ENCODE measurements at regions not wholly inside any gene's neighbourhood (a gene's known extent, or its start where the extent isn't known, plus 50 kb on each side); places are given as distances from the start of the nearest gene placed in this dataset.

DNA sequence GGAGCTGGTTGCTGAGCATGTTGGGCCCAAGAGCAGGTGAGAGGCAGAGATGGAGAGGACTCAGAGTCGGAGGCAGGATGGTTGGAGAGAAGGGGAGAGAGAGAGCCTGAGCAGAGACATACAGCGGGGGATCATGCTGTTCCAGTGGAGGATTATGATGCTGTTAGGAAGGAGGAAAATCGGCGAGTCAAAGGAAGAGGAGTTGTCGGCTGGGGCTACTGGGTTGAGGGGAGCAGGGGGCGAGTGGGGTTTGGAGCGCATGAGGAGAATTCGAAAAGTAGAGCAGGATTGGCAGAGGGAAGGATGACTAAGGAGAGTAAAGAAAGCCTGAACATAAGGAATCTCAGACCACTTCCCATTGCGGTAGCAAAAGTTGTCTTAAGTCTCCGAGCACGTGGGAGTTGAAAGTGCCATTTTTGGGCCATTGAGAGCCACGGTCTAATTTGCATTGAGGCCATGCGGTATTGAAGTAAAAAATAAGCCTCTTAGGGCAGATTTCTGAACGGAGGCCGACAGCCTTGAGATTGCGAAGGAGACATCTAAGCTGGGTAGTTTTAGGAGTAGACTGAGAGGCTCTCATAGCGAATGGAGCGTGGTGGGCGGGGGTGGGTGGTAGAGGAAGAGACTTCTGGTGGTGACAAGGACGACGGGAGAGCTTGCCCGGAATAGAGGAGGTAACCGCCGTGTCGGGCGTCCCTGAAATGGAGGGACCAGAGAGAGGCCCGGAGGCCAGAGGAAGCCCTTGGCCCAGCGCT lies 140.4 kb upstream of the ETV3 start:
- no peaks in the 10 kb centered on the region for H3K9me3 ChIP-seq
- H3K4me1 ChIP-seq = no peaks in the 10 kb centered on the region
- DNase-seq = no peak
- no peak overlapping the region for H3K4me3 ChIP-seq (ENCODE audit: low read depth, low read length)
- H3K27me3 ChIP-seq = peaks cover 26% of the 10 kb centered on the region
- no peaks in the 10 kb centered on the region for H3K36me3 ChIP-seq
- TF ChIP-seq, protein P1, sequence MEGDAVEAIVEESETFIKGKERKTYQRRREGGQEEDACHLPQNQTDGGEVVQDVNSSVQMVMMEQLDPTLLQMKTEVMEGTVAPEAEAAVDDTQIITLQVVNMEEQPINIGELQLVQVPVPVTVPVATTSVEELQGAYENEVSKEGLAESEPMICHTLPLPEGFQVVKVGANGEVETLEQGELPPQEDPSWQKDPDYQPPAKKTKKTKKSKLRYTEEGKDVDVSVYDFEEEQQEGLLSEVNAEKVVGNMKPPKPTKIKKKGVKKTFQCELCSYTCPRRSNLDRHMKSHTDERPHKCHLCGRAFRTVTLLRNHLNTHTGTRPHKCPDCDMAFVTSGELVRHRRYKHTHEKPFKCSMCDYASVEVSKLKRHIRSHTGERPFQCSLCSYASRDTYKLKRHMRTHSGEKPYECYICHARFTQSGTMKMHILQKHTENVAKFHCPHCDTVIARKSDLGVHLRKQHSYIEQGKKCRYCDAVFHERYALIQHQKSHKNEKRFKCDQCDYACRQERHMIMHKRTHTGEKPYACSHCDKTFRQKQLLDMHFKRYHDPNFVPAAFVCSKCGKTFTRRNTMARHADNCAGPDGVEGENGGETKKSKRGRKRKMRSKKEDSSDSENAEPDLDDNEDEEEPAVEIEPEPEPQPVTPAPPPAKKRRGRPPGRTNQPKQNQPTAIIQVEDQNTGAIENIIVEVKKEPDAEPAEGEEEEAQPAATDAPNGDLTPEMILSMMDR (IDR thresholded peaks at IDR 0.05; ENCODE audit: low read depth, low read length) = no peak

DNA sequence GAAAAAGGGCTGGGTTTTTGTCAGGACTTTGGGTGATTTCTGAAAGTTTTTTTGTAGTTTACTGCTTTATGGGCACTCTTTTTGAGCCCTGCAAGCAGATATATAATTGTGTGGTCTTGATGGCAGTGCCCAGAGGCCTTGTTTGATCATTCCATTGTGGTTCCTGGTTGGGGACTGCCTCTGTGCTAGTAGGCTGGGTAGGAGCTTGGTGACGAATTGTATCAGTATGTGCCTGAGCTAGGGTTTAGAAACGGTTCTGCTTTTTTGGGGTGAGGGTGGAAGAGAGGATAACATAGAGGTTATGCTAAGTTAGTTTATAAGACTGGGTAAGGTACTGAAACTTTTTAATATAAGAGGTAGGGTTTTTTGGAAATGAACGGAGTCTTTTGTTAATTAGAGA lies 139.7 kb upstream of the ETV3 start:
- Histone ChIP-seq H3K9me3 (no peaks in the 10 kb centered on the region), H3K4me3 (ENCODE audit: low read depth, low read length) (no peak overlapping the region), H3K4me1 (no peaks in the 10 kb centered on the region), H3K27me3 (peaks cover 26% of the 10 kb centered on the region), H3K36me3 (no peaks in the 10 kb centered on the region)
- DNase-seq = no peak
- TF ChIP-seq, protein P1 (IDR thresholded peaks at IDR 0.05; ENCODE audit: low read depth, low read length) = no peak

DNA sequence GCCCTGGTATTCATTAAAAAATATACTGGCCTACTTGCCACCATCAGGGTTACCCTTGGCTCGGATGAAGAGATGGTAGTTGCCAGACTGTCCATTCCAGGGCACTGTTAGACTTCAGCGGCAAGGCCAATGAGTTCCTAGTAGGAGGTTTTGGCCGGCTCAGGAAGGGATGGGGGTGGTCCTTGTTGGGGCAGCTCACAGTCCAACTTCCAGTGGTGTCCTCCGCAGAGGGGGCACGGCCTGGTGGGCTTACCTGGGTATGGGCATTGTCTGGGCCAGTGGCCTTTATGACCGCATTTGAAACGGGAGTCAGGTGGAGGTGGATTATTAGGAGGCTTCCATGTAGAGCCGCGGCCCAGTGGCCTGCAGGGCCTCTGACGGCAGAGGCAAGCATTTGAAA lies 139.1 kb upstream of the ETV3 start:
- peaks cover 26% of the 10 kb centered on the region for H3K27me3 ChIP-seq
- H3K9me3 ChIP-seq = no peaks in the 10 kb centered on the region
- TF ChIP-seq, protein P1 (IDR thresholded peaks at IDR 0.05; ENCODE audit: low read depth, low read length) = no peak
- H3K4me1 ChIP-seq = no peaks in the 10 kb centered on the region
- DNase-seq = no peak
- H3K4me3 ChIP-seq (ENCODE audit: low read depth, low read length) = no peak overlapping the region
- H3K36me3 ChIP-seq = no peaks in the 10 kb centered on the region

DNA sequence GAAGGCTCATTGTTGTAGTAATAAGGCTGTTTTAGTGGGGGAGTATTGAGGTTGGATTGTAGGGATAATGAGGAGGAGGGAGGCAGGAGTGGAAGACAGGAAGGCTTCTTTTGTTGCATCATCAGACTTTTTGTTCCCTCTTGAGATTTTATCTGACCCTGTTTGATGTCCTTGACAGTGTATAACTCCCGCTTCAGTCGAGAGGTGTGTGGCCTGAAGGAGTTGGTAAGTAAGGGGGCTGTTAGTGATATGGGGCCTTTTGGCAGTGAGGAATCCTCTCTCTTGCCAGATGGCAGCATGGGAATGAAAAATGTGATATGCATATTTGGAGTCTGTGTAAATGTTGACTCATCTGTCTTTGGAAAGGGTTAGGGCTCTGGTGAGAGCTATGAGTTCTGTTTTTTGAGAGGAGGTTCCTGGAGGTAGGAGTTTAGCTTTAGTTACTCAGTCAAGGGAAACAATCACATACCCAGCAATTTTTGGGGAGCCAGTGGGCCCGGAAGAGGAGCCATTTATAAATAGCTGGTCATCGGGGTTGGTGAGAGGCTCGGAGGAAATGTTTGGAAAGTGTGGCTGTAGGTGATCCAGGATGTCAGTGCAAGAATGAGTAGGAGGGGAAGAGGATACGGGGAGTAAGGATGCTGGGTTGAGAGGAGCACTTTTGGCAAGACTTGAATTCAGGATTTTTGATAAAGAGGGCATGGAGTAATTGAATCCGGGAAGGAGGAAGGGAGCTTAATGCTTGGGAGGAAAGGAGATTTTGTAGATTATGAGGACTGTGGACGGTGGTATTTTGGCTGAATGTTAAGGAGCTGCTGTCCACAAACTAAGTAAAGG lies 136.7 kb upstream of the ETV3 start:
- Histone ChIP-seq H3K27me3 (peaks cover 33% of the 10 kb centered on the region), H3K36me3 (no peaks in the 10 kb centered on the region), H3K4me3 (ENCODE audit: low read depth, low read length) (no peak overlapping the region), H3K4me1 (no peaks in the 10 kb centered on the region), H3K9me3 (no peaks in the 10 kb centered on the region)
- DNase-seq = no peak
- TF ChIP-seq, protein P1 (IDR thresholded peaks at IDR 0.05; ENCODE audit: low read depth, low read length) = no peak

DNA sequence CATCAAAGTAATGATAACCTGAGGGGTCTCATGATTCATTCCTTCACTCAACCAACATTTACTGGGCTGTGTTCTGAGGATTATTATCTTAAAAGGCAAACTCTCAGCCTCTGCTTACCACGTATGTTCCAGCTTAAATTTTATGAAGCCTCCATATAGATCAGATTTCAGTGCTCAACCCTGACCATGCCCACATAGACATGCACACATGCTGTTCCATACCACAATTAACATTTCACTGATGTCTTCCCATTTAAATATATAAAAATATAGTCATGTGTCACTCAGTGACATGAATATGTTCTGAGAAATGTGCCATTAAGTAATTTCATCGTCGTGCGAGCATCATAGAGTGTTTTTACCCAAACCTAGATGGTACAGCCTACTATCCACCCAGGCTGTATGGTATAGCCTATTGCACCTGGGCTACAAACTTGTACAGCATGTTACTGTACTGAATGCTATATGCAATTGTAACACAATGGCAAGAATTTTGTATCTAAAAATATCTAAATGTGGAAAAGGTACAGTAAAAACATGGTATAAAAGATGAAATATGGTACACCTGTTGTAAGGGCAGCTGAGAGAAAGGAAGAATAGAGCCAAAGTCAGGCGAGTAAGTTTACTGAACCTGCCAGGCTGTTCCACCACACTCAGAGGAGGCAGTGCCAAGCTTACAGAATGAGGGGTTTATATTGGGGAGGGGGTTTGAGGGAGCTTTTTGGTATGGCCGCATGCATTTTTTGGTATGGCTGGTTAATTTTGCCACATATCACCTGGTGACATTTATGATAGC lies 134.7 kb upstream of the ETV3 start:
- Histone ChIP-seq H3K4me3 (ENCODE audit: low read depth, low read length) (no peak overlapping the region), H3K4me1 (no peaks in the 10 kb centered on the region), H3K27me3 (peaks cover 34% of the 10 kb centered on the region), H3K9me3 (no peaks in the 10 kb centered on the region), H3K36me3 (no peaks in the 10 kb centered on the region)
- no peak for DNase-seq
- TF ChIP-seq, protein P1 (IDR thresholded peaks at IDR 0.05; ENCODE audit: low read depth, low read length) = no peak

All from BE2C (cell line).